Skin epidermis (tissue), 12 donors: ENCODE measurements at regions not wholly inside any gene's neighbourhood (a gene's known extent, or its start where the extent isn't known, plus 50 kb on each side); places are given as distances from the start of the nearest gene placed in this dataset.
"Not testable (repeated sequence)": the region's sequence is repeated elsewhere in the genome, so short reads cannot be mapped to it uniquely, and the experiment has no call there.

Source experiments
- H3K27ac ChIP-seq, 21 experiments: fragments of 200-600 bp; sonication (generic) in 11 of 21; one replicate each; pipeline ENCODE4 v1.5.0; 2020; ENCODE audit warnings: mild to moderate bottlenecking in 3 of 21, inconsistent platforms in 2 of 21, moderate library complexity in 2 of 21
- H3K4me3 ChIP-seq, 7 experiments: fragments of 200-600 bp; sonication (generic) in 2 of 7; one replicate each; pipeline ENCODE4 v1.5.0; 2020; ENCODE audit warnings: inconsistent platforms in 2 of 7, mild to moderate bottlenecking in 2 of 7, moderate library complexity in 1 of 7

DNA sequence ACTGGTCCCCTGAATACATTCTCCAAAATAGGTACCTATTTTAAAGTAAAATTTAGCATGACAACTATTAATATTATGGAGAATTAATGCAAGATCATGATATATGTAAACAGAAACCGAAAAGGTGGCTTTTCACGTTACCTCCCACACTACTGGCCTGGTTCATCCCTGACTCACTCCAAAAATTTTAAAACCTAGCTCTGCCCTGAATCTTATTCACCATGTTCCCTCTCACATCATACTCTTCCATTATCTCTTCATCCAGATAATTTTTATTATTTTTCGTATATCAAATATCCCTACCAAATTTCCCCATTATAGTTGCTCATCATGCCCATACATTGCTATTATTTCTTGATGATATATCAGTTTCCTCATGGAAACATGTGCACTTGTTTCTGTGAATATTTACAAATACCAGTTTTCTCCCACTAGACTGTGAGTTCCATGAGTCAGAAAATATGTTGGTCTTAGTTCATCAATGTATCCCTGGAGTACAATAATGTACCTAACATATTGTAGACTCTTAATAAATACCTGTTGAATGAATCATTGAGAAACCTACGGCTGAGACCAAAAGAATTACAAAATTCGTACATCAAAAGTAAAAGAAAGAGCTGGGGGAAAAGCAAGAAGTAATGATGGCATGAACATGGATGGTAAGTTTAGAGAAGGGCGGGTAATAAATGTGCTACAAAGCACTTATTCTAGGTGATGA is 360.1 kb upstream of the CHAC2 start:
- Histone ChIP-seq H3K27ac (no peak overlapping the region), H3K4me3 (no peak overlapping the region)

- Histone ChIP-seq H3K27ac (no peak overlapping the region), H3K4me3 (no peak overlapping the region)
These were observed 363.7 kb upstream of the CHAC2 start for GRCh38 chr2:53403792-53404413.

- Histone ChIP-seq H3K4me3 (no peak overlapping the region), H3K27ac (no peak overlapping the region)
These were observed 370.5 kb upstream of the CHAC2 start for GRCh38 chr2:53397085-53397484.

GRCh38 chr2:53381271-53381670 is 386.3 kb upstream of the CHAC2 start:
- Histone ChIP-seq H3K27ac (no peak overlapping the region), H3K4me3 (no peak overlapping the region)

- no peak overlapping the region for H3K27ac ChIP-seq
- H3K4me3 ChIP-seq: no peak overlapping the region
These were observed 388.1 kb upstream of the CHAC2 start for GRCh38 chr2:53379547-53379946.

DNA sequence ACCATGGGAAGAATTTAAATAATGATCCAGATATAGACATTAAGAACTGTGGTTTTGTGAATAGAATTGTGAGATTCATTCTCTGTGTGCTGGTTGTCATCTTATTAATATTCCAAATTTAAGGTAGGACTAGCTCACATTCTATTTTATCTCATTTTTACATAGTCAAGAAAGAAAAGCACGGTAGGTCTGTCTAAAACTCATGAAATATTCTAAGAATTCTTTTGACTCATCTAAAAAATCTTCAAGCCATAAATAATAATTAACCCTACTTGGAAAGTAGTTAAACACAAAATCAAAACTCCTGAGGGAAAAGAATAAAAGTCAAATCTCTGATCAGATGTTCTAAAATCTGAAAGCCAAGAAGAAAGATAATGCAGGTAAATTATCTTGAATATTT is 388.8 kb upstream of the CHAC2 start:
- no peak overlapping the region for H3K27ac ChIP-seq
- H3K4me3 ChIP-seq: no peak overlapping the region

GRCh38 chr2:53373126-53373525 is 394.5 kb upstream of the CHAC2 start:
- no peak overlapping the region for H3K4me3 ChIP-seq
- H3K27ac ChIP-seq: no peak overlapping the region

GRCh38 chr2:53366543-53366942 is 401.1 kb upstream of the CHAC2 start:
- Histone ChIP-seq H3K27ac (no peak overlapping the region), H3K4me3 (no peak overlapping the region)

DNA sequence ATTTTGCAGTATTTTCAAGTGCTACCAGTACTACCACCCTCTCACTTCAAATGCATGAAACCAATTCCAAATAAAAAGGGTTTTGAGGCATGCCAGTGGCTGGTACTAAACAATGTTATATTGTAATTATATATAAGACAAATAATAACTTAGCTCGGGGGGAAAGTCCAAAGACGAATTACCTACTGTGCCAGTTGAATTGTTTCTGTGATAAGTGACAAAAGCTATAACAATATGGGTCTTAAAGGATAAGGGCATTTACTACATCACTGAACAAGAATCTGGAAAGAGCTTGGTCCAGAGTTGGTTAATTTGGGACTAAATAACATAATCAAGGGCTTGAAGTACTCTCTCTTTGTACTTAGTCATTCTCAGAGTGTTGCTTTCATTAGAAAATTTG is 404.7 kb upstream of the CHAC2 start:
- no peak overlapping the region for H3K27ac ChIP-seq

DNA sequence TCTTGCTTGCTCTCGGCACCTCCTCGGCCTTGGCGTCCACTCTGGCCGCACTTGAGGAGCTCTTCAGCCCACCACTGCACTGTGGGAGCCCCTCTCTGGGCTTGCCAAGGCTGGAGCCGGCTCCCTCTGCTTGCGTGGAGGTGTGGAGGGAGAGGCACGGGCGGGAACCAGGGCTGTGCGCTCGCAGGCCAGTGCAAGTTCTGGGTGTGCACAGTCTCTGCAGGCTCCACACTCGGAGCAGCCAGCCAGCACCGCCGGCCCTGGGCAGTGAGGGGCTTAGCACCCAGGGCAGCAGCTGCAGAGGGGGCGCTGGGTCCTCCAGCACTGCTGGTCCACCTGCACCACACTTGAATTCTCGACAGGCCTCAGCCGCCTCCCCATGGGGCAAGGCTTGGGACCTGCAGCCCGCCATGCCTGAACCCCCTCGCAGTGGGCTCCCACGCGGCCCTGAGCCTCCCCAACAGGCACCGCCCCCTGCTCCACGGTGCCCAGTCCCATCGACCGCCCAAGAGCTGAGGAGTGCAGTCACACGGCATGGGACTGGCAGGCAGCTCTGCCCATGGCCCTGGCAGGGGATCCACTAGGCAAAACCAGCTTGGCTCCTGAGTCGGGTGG is 411.2 kb upstream of the CHAC2 start:
- H3K4me3 ChIP-seq: no peak overlapping the region

More for the DNA sequence above, 404.7 kb upstream of the CHAC2 start:
- no peak overlapping the region for H3K4me3 ChIP-seq

GRCh38 chr2:53353135-53354114 is 414.2 kb upstream of the CHAC2 start:
- no peak overlapping the region for H3K4me3 ChIP-seq
- no peak overlapping the region for H3K27ac ChIP-seq

More for the DNA sequence above, 411.2 kb upstream of the CHAC2 start:
- no peak overlapping the region for H3K27ac ChIP-seq

- H3K4me3 ChIP-seq: no peak overlapping the region
- no peak overlapping the region for H3K27ac ChIP-seq
These were observed 420.3 kb upstream of the CHAC2 start for GRCh38 chr2:53347269-53347668.

DNA sequence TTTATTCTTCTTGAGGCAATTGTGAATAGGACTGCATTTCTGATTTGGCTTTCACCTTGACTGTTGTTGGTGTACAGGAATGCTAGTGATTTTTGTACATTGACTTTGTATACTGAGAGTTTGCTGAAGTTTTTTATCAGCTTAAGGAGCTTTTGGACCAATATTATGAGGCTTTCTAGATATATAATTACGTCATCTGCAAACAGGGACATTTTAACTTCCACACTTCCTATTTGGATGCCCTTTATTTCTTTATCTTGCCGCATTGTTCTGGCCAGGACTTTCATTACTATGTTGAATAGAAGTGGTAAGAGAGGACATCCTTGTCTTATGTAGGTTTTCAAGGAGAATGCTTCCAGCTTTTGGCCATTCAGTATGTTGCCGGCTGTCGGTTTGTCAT is 425.4 kb upstream of the CHAC2 start:
- no peak overlapping the region for H3K4me3 ChIP-seq

DNA sequence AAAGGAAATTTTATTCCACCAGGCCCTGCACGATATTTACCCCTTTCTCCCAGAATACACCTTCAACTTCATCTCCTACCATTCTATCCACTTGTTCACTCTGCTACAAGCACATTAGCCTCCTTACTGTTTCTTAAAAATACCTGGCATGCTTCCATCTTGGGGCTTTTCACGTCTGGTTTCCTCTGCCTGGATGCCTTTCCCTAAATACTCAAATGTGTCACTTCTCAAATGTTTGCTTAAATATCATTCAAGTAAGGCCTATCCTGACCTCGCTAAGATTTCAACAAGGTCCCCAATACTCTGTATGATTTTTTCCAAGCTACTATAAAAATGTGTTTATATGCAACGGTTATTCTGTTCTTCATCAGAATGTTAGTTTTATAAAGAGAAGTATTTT is 433.0 kb upstream of the CHAC2 start:
- no peak overlapping the region for H3K27ac ChIP-seq
- H3K4me3 ChIP-seq: no peak overlapping the region

More for the DNA sequence above, 425.4 kb upstream of the CHAC2 start:
- no peak overlapping the region for H3K27ac ChIP-seq

- no peak overlapping the region for H3K27ac ChIP-seq
- H3K4me3 ChIP-seq: no peak overlapping the region
These were observed 435.9 kb upstream of the CHAC2 start for GRCh38 chr2:53331667-53332066.

DNA sequence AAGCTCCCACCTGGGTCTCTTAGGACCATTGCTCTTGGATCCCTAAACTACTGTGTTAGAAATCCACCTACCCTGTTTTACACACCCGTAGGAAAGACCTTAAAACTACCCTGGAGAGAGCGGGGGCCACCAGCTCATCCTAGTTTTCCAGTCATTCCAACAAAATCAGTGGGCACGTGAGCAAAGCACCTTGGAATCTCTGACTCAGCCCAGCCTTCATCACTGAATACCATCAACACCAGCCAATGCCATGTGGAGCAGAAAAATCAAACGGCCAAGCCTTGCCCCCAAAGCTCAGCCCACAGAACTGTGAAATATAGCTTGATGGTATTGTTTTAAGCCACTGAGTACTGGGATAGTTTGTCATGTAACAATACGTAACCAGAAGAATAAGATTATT is 449.7 kb upstream of the CHAC2 start:
- no peak overlapping the region for H3K4me3 ChIP-seq
- no peak overlapping the region for H3K27ac ChIP-seq

GRCh38 chr2:53315149-53315548 is 452.5 kb upstream of the CHAC2 start:
- H3K4me3 ChIP-seq: no peak overlapping the region
- no peak overlapping the region for H3K27ac ChIP-seq

- H3K4me3 ChIP-seq: no peak overlapping the region
- H3K27ac ChIP-seq: no peak overlapping the region
These were observed 452.9 kb upstream of the CHAC2 start for GRCh38 chr2:53314718-53315117.

GRCh38 chr2:53313644-53314043 is 454.0 kb upstream of the CHAC2 start:
- not testable (repeated sequence) for H3K4me3 ChIP-seq, H3K27ac ChIP-seq

- no peak overlapping the region for H3K4me3 ChIP-seq
- H3K27ac ChIP-seq: no peak overlapping the region
These were observed 454.9 kb upstream of the CHAC2 start for GRCh38 chr2:53312721-53313120.
